Liver (tissue), 8 donors: ENCODE measurements at regions not wholly inside any gene's neighbourhood (a gene's known extent, or its start where the extent isn't known, plus 50 kb on each side); places are given as distances from the start of the nearest gene placed in this dataset.
A peak's percentile ranks its signal among the peaks of the same experiment; 100 is the strongest.

Experiments
- DNase-seq: peaks from one replicate; pipeline ENCODE4 v3.0.0-alpha.2; 2017; ENCODE audit warnings: low spot score
- H3K27ac ChIP-seq, 2 donors: one replicate each; pipeline ENCODE4 v1.7.0; 2013; ENCODE audit warnings: inconsistent platforms in 2 of 2, low read length in 2 of 2, control low read depth in 1 of 2, low read depth in 1 of 2, mild to moderate bottlenecking in 1 of 2
- H3K27me3 ChIP-seq, 4 donors: one replicate each; pipeline versions ENCODE4 v1.6.1 to v1.7.0; 2013; ENCODE audit warnings: low read length in 3 of 4, inconsistent platforms in 1 of 4, mild to moderate bottlenecking in 1 of 4, moderate library complexity in 1 of 4; ENCODE audit not compliant: control insufficient read depth in 4 of 4, insufficient read depth in 4 of 4
- H3K36me3 ChIP-seq, 4 donors: one replicate each; pipeline versions ENCODE4 v1.6.1 to v1.7.0; 2013; ENCODE audit warnings: low read length in 3 of 4, mild to moderate bottlenecking in 3 of 4, low read depth in 1 of 4, moderate library complexity in 1 of 4; ENCODE audit not compliant: control insufficient read depth in 4 of 4, insufficient read depth in 3 of 4
- H3K4me1 ChIP-seq, 4 donors: one replicate each; pipeline versions ENCODE4 v1.6.1 to v1.7.0; 2013; ENCODE audit warnings: low read length in 3 of 4, mild to moderate bottlenecking in 3 of 4, moderate library complexity in 1 of 4; ENCODE audit not compliant: control insufficient read depth in 4 of 4, insufficient read depth in 4 of 4
- H3K4me3 ChIP-seq, 3 donors: one replicate each; pipeline versions ENCODE4 v1.6.1 to v1.7.0; 2013; ENCODE audit warnings: low read length in 3 of 3, control low read depth in 1 of 3, low read depth in 1 of 3, mild to moderate bottlenecking in 1 of 3
- H3K9ac ChIP-seq, 2 donors: one replicate each; pipeline ENCODE4 v1.7.0; 2013; ENCODE audit warnings: low read length in 2 of 2, mild to moderate bottlenecking in 2 of 2, moderate library complexity in 2 of 2, control low read depth in 1 of 2, low read depth in 1 of 2
- H3K9me3 ChIP-seq, 4 donors: one replicate each; pipeline versions ENCODE4 v1.6.1 to v1.7.0; 2013; ENCODE audit warnings: low read length in 3 of 4; ENCODE audit not compliant: control insufficient read depth in 4 of 4
- CTCF ChIP-seq: fragments of 150-350 bp; IDR thresholded peaks from 2 replicates; pipeline ENCODE4 v1.5.1; 2017; ENCODE audit warnings: improper control_type of control experiment, low read depth, low read length; ENCODE audit not compliant: missing input control
- EGR1 ChIP-seq, 2 donors: IDR thresholded peaks; 2 replicates each; pipeline ENCODE4 v1.6.1; 2016 to 2018; ENCODE audit warnings: antibody characterized with exemption in 2 of 2, low read depth in 2 of 2
- FOXA2 ChIP-seq: IDR thresholded peaks from 2 replicates; pipeline ENCODE4 v1.6.1; 2016; ENCODE audit warnings: antibody characterized with exemption
- GABPA ChIP-seq, 2 donors: IDR thresholded peaks in 1 of 2; conservative IDR thresholded peaks in 1 of 2; 2 replicates each; pipeline ENCODE4 v1.6.1; 2016; ENCODE audit warnings: antibody characterized with exemption in 2 of 2, mild to moderate bottlenecking in 1 of 2, moderate library complexity in 1 of 2
- HNF4A ChIP-seq, 2 donors: conservative IDR thresholded peaks; 2 replicates each; pipeline ENCODE4 v1.6.1; 2016; ENCODE audit warnings: antibody characterized with exemption in 2 of 2, mild to moderate bottlenecking in 2 of 2
- HNF4G ChIP-seq: IDR thresholded peaks from 2 replicates; pipeline ENCODE4 v1.6.1; 2016; ENCODE audit warnings: antibody characterized with exemption
- JUND ChIP-seq, 2 donors: IDR thresholded peaks; 2 replicates each; pipeline ENCODE4 v1.6.1; 2016; ENCODE audit warnings: antibody characterized with exemption in 2 of 2
- MAX ChIP-seq: IDR thresholded peaks from 2 replicates; pipeline ENCODE4 v1.6.1; 2016; ENCODE audit warnings: antibody characterized with exemption
- NR2F2 ChIP-seq: IDR thresholded peaks from 2 replicates; pipeline ENCODE4 v1.6.1; 2016; ENCODE audit warnings: antibody characterized with exemption
- RAD21 ChIP-seq, 2 donors: IDR thresholded peaks; 2 replicates each; pipeline ENCODE4 v1.6.1; 2016; ENCODE audit warnings: antibody characterized with exemption in 2 of 2, mild to moderate bottlenecking in 2 of 2
- REST ChIP-seq: IDR thresholded peaks from 2 replicates; pipeline ENCODE4 v1.6.1; 2016; ENCODE audit warnings: antibody characterized with exemption, mild to moderate bottlenecking
- RXRA ChIP-seq, 2 donors: IDR thresholded peaks; 2 replicates each; pipeline ENCODE4 v1.6.1; 2017 to 2018; ENCODE audit warnings: antibody characterized with exemption in 2 of 2, mild to moderate bottlenecking in 1 of 2
- SP1 ChIP-seq: IDR thresholded peaks from 2 replicates; pipeline ENCODE4 v1.6.1; 2018; ENCODE audit warnings: antibody characterized with exemption, mild to moderate bottlenecking
- YY1 ChIP-seq: IDR thresholded peaks from 2 replicates; pipeline ENCODE4 v1.6.1; 2016; ENCODE audit warnings: antibody characterized with exemption, mild to moderate bottlenecking
- WGBS: extraction: QIAGEN DNeasy Blood & Tissue Kit; methylation state at CpG from one replicate; pipeline ENCODE4 v1.1.7; 2013; 5-methylcytosine and 5-hydroxymethylcytosine counted together
- TF ChIP-seq, protein P1 (sequence below): IDR thresholded peaks from 2 replicates; pipeline ENCODE4 v1.6.1; 2016; ENCODE audit warnings: antibody characterized with exemption
- TF ChIP-seq, protein P2 (sequence below): IDR thresholded peaks from 2 replicates; pipeline ENCODE4 v1.6.1; 2016; ENCODE audit warnings: antibody characterized with exemption
- donor health status: healthy.
- donor health status: healthy.
- donor health status: healthy.
- donor health status: healthy.
- donor health status: healthy.

DNA sequence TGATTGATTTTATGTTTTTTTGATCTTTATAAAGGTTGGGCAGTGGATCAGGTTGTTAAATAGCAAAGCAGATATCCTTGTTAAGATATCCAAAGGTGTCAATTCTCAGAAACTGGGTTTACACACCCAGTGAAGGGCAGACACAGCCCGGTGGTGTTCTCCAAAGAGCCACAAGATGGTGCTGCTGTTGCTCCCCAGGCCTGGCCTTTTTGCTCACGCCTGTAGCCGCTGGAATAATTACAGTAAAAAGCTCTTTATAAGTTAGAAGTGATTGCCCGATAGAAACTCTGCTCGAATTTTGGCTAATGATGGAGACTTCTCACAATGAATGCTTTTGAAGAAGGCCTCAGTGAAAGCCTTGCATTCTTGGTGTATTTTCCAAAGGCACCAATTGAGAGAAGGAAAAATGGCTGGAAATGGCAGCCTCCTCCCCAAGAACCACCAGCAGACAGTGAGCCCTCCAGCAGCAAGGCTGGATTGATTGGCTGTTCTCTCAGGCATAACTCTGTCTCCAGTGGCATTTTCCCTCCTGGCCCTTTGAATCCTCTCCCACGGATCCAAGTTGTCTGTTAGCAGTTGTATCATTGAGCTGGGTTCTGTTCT is 120.5 kb upstream of the CHD6 start:
- Histone ChIP-seq H3K4me1 (no peaks in the 10 kb centered on the region), H3K9me3 (no peaks in the 10 kb centered on the region), H3K27ac (no peak overlapping the region), H3K9ac (no peak overlapping the region), H3K4me3 (no peak overlapping the region), H3K27me3 (no peaks in the 10 kb centered on the region), H3K36me3 (no peaks in the 10 kb centered on the region)
- TF ChIP-seq RAD21 (IDR thresholded peaks at IDR 0.05): peak; percentile 82 to 88
- TF ChIP-seq GABPA (IDR thresholded peaks at IDR 0.05 in 1 of 2, conservative IDR thresholded peaks at IDR 0.05 in 1 of 2): no peak
- peak; percentile 80 for TF ChIP-seq CTCF
- no peak for TF ChIP-seq MAX
- WGBS: 21% methylated on average over 6 of the region's 6 CpGs
- no peak for DNase-seq

DNA sequence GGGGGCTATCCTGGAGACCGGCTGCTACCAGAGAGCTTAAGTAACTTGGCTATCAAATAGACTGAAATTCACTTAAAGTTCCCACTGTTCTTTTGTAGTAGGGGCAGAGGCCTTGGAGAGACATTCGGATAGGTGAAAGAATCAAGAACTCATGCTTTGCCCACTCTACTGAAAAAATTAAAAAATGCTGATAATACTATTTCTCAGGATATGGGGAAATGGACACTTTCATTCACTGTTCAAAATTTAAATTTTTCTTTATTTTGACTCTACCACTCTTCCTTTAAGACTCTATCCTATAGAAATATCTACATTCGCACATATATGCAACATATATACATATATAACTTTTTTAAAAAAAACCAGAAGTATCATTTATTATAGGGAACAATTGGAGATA is 117.8 kb upstream of the CHD6 start:
- TF ChIP-seq MAX: no peak
- 89% methylated on average over 3 of the region's 3 CpGs for WGBS
- Histone ChIP-seq H3K9ac (no peak overlapping the region), H3K4me3 (no peak overlapping the region), H3K4me1 (no peaks in the 10 kb centered on the region), H3K27ac (no peak overlapping the region), H3K9me3 (no peaks in the 10 kb centered on the region), H3K27me3 (no peaks in the 10 kb centered on the region), H3K36me3 (no peaks in the 10 kb centered on the region)
- no peak for DNase-seq

DNA sequence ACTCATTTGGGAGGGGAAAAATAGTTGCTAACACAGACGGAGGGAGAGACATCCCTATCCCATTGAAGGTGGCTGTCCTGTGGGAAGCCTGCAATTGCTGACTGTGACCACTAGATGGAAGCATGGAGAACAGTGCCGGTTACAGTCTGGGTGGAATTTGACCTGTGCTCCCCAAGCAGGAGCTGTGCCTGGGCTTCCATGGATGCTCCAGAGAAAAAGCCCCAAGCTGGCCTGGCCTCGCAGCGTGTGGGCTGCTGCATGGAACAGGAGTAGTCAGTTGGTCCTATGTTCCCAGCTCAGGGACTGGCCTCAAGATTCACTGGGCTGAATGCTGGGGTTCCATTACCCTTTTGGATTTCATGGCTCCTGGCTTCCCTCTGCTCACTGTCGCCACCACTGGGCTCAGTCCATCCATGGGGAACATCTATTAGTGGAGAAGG is 116.3 kb upstream of the CHD6 start:
- Histone ChIP-seq H3K27ac (no peak overlapping the region), H3K36me3 (no peaks in the 10 kb centered on the region), H3K9ac (no peak overlapping the region), H3K4me3 (no peak overlapping the region), H3K27me3 (no peaks in the 10 kb centered on the region), H3K4me1 (no peaks in the 10 kb centered on the region), H3K9me3 (no peaks in the 10 kb centered on the region)
- peak; percentile 49 for DNase-seq
- WGBS: 38% methylated on average over 5 of the region's 5 CpGs
- TF ChIP-seq GABPA (IDR thresholded peaks at IDR 0.05 in 1 of 2, conservative IDR thresholded peaks at IDR 0.05 in 1 of 2): no peak
- TF ChIP-seq REST: no peak
- TF ChIP-seq MAX: no peak
- peak; percentile 64 to 84 for TF ChIP-seq RAD21 (IDR thresholded peaks at IDR 0.05)
- TF ChIP-seq FOXA2: no peak
- TF ChIP-seq RXRA (IDR thresholded peaks at IDR 0.05): peak in 1 of 2 donors; percentile 21
- no peak for TF ChIP-seq SP1
- TF ChIP-seq HNF4A (conservative IDR thresholded peaks at IDR 0.05): peak; percentile 65 to 82
- no peak for TF ChIP-seq JUND (IDR thresholded peaks at IDR 0.05)
- TF ChIP-seq, protein P1, sequence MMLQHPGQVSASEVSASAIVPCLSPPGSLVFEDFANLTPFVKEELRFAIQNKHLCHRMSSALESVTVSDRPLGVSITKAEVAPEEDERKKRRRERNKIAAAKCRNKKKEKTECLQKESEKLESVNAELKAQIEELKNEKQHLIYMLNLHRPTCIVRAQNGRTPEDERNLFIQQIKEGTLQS: no peak
- TF ChIP-seq, protein P2, sequence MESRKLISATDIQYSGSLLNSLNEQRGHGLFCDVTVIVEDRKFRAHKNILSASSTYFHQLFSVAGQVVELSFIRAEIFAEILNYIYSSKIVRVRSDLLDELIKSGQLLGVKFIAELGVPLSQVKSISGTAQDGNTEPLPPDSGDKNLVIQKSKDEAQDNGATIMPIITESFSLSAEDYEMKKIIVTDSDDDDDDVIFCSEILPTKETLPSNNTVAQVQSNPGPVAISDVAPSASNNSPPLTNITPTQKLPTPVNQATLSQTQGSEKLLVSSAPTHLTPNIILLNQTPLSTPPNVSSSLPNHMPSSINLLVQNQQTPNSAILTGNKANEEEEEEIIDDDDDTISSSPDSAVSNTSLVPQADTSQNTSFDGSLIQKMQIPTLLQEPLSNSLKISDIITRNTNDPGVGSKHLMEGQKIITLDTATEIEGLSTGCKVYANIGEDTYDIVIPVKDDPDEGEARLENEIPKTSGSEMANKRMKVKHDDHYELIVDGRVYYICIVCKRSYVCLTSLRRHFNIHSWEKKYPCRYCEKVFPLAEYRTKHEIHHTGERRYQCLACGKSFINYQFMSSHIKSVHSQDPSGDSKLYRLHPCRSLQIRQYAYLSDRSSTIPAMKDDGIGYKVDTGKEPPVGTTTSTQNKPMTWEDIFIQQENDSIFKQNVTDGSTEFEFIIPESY: no peak
- peak; percentile 86 for TF ChIP-seq CTCF
- peak; percentile 59 for TF ChIP-seq HNF4G
- TF ChIP-seq YY1: no peak
- peak; percentile 13 for TF ChIP-seq NR2F2
- TF ChIP-seq EGR1 (IDR thresholded peaks at IDR 0.05; ENCODE audit: low read depth in 2 of 2): no peak
